ENCODE measurements at regions not wholly inside any gene's neighbourhood (a gene's known extent, or its start where the extent isn't known, plus 50 kb on each side); places are given as distances from the start of the nearest gene placed in this dataset.

DNA sequence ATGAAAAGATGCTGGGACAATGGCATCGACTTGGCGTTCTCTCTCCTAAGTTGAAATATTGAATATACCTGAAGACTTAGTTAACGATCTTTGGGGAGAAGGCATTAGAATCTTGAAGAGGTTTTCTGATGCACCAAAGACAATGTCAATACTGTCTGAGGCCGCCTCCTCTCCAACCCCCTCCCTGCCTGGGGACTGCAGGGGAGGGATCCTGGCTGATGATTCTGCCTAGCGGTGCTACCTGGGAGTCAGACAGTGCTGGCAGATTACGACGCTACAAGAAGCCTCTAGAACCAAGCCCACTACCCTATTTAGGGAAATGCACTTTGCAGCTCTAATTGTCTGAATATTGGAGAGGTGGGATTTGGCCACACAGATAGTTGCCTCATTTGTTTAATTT, 145.6 kb upstream of the HABP2 start:
- Histone ChIP-seq H3K4me1 (ENCODE audit: control insufficient read depth in 2 of 2, insufficient read depth in 1 of 2, low read depth in 1 of 2, low read length in 2 of 2) (peaks cover 0 to 5% of the 10 kb centered on the region in 2 donors), H2AFZ (ENCODE audit: low read length) (no peak overlapping the region), H3K27ac (replicated peaks; ENCODE audit: low read length) (no peak overlapping the region), H3K4me2 (ENCODE audit: insufficient read depth, low read length, poor library complexity, severe bottlenecking) (no peak overlapping the region), H4K91ac (ENCODE audit: low read depth, low read length, poor library complexity) (no peak overlapping the region), H3K4me3 (ENCODE audit: low read length in 2 of 2) (no peak overlapping the region), H3K4ac (ENCODE audit: low read length) (no peak overlapping the region), H3K18ac (ENCODE audit: low read length) (no peak overlapping the region), H3K27me3 (ENCODE audit: control insufficient read depth in 3 of 3, insufficient read depth in 3 of 3, low read depth in 1 of 3, low read length in 3 of 3) (peaks cover 0 to 55% (median 2%) of the 10 kb centered on the region in 3 experiments), H2BK15ac (ENCODE audit: low read length) (no peak overlapping the region), H2BK5ac (ENCODE audit: low read length) (no peak overlapping the region), H4K8ac (ENCODE audit: low read depth, low read length) (no peak overlapping the region), H3K9ac (ENCODE audit: low read depth, low read length, poor library complexity) (no peak overlapping the region), H2BK120ac (ENCODE audit: low read depth, low read length) (no peak overlapping the region), H3K9me3 (replicated peaks in 1 of 2; ENCODE audit: control insufficient read depth in 2 of 2, insufficient read depth in 1 of 2, low read depth in 1 of 2, low read length in 2 of 2) (no peaks in the 10 kb centered on the region), H3K79me1 (ENCODE audit: low read depth, low read length) (no peaks in the 10 kb centered on the region), H2AK5ac (ENCODE audit: low read depth, low read length) (no peak overlapping the region), H3K36me3 (replicated peaks in 1 of 2; ENCODE audit: control insufficient read depth in 2 of 2, insufficient read depth in 2 of 2, low read length in 2 of 2) (no peaks in the 10 kb centered on the region), H2BK12ac (ENCODE audit: low read length) (no peak overlapping the region), H3K23ac (ENCODE audit: low read depth, low read length, poor library complexity) (no peak overlapping the region), H3K14ac (ENCODE audit: low read length) (no peak overlapping the region)
- DNase-seq (ENCODE audit: low spot score) = no peak
- no CpG with 5 or more reads among the region's 7 CpGs for WGBS, 2 donors (ENCODE audit: extremely low coverage in 2 of 2, insufficient read length in 2 of 2, insufficient replicate concordance in 1 of 2)

DNA sequence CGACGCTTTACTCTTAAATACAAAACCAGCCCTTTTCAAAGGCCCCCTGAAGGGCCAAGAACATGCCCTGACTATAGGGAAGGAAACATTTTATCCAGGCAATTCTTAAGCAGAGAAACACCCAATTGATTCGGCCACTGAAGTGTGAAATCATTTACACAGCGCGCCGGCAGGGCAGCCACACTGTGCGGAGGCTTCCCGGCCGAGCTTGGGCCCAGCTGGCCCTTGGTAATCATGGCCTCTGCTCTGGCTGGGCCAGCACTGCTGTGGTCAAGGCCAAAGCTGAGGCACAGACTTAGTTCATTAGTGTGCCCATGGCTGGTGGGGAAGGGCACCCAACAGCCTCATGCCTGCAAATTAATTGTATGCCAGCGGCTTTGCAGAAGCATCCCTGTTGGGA, 143.7 kb upstream of the HABP2 start:
- DNase-seq (ENCODE audit: low spot score) = no peak
- H2AK5ac ChIP-seq (ENCODE audit: low read depth, low read length) = no peak overlapping the region

DNA sequence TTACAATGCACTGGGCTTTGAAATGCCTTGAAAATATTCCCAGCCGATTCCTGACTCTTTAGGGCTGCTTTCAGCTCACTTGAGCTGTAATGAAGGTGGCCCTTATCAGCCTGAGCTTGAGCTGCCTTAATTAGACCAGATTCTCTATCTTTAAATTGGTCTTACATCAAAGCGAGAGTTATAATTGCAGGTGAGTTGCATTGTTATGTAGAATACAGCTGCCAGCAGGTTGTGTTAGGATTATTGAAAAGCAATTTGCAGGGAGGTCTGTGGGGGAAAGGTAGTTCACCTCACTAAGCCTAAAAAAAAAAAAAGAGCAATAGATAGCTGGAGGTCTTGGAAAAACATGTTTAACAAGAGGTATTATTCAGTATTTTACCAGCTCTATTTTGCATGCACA, 142.2 kb upstream of the HABP2 start:
- no CpG with 5 or more reads among the region's 2 CpGs for WGBS, 2 donors (ENCODE audit: extremely low coverage in 2 of 2, insufficient read length in 2 of 2, insufficient replicate concordance in 1 of 2)
- H3K4me2 ChIP-seq (ENCODE audit: insufficient read depth, low read length, poor library complexity, severe bottlenecking) = no peak overlapping the region
- no peak overlapping the region for H3K4ac ChIP-seq (ENCODE audit: low read length)
- no peak overlapping the region for H2AFZ ChIP-seq (ENCODE audit: low read length)
- no peak overlapping the region for H3K9ac ChIP-seq (ENCODE audit: low read depth, low read length, poor library complexity)
- no peak overlapping the region for H3K23ac ChIP-seq (ENCODE audit: low read depth, low read length, poor library complexity)
- H4K91ac ChIP-seq (ENCODE audit: low read depth, low read length, poor library complexity) = no peak overlapping the region
- no peak overlapping the region for H4K8ac ChIP-seq (ENCODE audit: low read depth, low read length)
- no peak overlapping the region for H3K14ac ChIP-seq (ENCODE audit: low read length)
- no peaks in the 10 kb centered on the region for H3K79me1 ChIP-seq (ENCODE audit: low read depth, low read length)
- H2BK120ac ChIP-seq (ENCODE audit: low read depth, low read length) = no peak overlapping the region
- no peaks in the 10 kb centered on the region for H3K36me3 ChIP-seq (replicated peaks in 1 of 2; ENCODE audit: control insufficient read depth in 2 of 2, insufficient read depth in 2 of 2, low read length in 2 of 2)
- H3K4me3 ChIP-seq (ENCODE audit: low read length in 2 of 2) = no peak overlapping the region
- H3K27me3 ChIP-seq (ENCODE audit: control insufficient read depth in 3 of 3, insufficient read depth in 3 of 3, low read depth in 1 of 3, low read length in 3 of 3) = peaks cover 0 to 48% (median 2%) of the 10 kb centered on the region in 3 experiments
- no peak overlapping the region for H2BK15ac ChIP-seq (ENCODE audit: low read length)
- peaks cover 0 to 4% of the 10 kb centered on the region in 2 donors for H3K4me1 ChIP-seq (ENCODE audit: control insufficient read depth in 2 of 2, insufficient read depth in 1 of 2, low read depth in 1 of 2, low read length in 2 of 2)
- H2BK12ac ChIP-seq (ENCODE audit: low read length) = no peak overlapping the region
- no peak overlapping the region for H3K18ac ChIP-seq (ENCODE audit: low read length)
- H2AK5ac ChIP-seq (ENCODE audit: low read depth, low read length) = no peak overlapping the region
- H3K9me3 ChIP-seq (replicated peaks in 1 of 2; ENCODE audit: control insufficient read depth in 2 of 2, insufficient read depth in 1 of 2, low read depth in 1 of 2, low read length in 2 of 2) = no peaks in the 10 kb centered on the region
- H3K27ac ChIP-seq (replicated peaks; ENCODE audit: low read length) = no peak overlapping the region
- DNase-seq (ENCODE audit: low spot score) = no peak
- H2BK5ac ChIP-seq (ENCODE audit: low read length) = no peak overlapping the region

More for the DNA sequence above, 143.7 kb upstream of the HABP2 start:
- H4K8ac ChIP-seq (ENCODE audit: low read depth, low read length) = no peak overlapping the region
- H4K91ac ChIP-seq (ENCODE audit: low read depth, low read length, poor library complexity) = no peak overlapping the region
- WGBS, 2 donors (ENCODE audit: extremely low coverage in 2 of 2, insufficient read length in 2 of 2, insufficient replicate concordance in 1 of 2) = no CpG with 5 or more reads among the region's 10 CpGs
- H3K4ac ChIP-seq (ENCODE audit: low read length) = no peak overlapping the region
- H3K36me3 ChIP-seq (replicated peaks in 1 of 2; ENCODE audit: control insufficient read depth in 2 of 2, insufficient read depth in 2 of 2, low read length in 2 of 2) = no peaks in the 10 kb centered on the region
- no peak overlapping the region for H2BK5ac ChIP-seq (ENCODE audit: low read length)
- H3K4me3 ChIP-seq (ENCODE audit: low read length in 2 of 2) = no peak overlapping the region
- peaks cover 0 to 4% of the 10 kb centered on the region in 2 donors for H3K4me1 ChIP-seq (ENCODE audit: control insufficient read depth in 2 of 2, insufficient read depth in 1 of 2, low read depth in 1 of 2, low read length in 2 of 2)
- peaks cover 0 to 49% (median 2%) of the 10 kb centered on the region in 3 experiments for H3K27me3 ChIP-seq (ENCODE audit: control insufficient read depth in 3 of 3, insufficient read depth in 3 of 3, low read depth in 1 of 3, low read length in 3 of 3)
- H3K14ac ChIP-seq (ENCODE audit: low read length) = no peak overlapping the region
- peak overlapping the region; percentile 50 for H2AFZ ChIP-seq (ENCODE audit: low read length)
- no peak overlapping the region for H3K18ac ChIP-seq (ENCODE audit: low read length)
- no peak overlapping the region for H3K23ac ChIP-seq (ENCODE audit: low read depth, low read length, poor library complexity)
- no peak overlapping the region for H3K9ac ChIP-seq (ENCODE audit: low read depth, low read length, poor library complexity)
- no peak overlapping the region for H3K4me2 ChIP-seq (ENCODE audit: insufficient read depth, low read length, poor library complexity, severe bottlenecking)
- H2BK120ac ChIP-seq (ENCODE audit: low read depth, low read length) = no peak overlapping the region
- H3K27ac ChIP-seq (replicated peaks; ENCODE audit: low read length) = no peak overlapping the region
- no peak overlapping the region for H2BK15ac ChIP-seq (ENCODE audit: low read length)
- H2BK12ac ChIP-seq (ENCODE audit: low read length) = no peak overlapping the region
- no peaks in the 10 kb centered on the region for H3K9me3 ChIP-seq (replicated peaks in 1 of 2; ENCODE audit: control insufficient read depth in 2 of 2, insufficient read depth in 1 of 2, low read depth in 1 of 2, low read length in 2 of 2)
- no peaks in the 10 kb centered on the region for H3K79me1 ChIP-seq (ENCODE audit: low read depth, low read length)

DNA sequence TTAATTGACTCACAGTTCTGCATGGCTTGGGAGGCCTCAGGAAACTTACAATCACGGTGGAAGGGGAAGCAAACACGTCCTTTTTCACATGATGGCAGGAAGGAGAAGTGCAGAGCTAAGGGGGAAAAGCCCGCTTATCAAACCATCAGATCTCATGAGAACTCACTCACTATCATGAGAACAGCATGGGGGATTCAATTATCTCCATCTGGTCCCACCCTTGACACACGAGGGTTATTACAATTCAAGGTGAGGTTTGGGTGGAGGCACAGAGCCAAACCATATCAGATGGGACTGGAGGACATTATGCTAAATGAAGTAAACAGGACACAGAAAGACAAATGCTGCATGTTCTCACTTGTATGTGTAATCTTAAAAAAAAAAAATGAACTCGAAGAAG, 141.4 kb upstream of the HABP2 start:
- Histone ChIP-seq H3K9me3 (replicated peaks in 1 of 2; ENCODE audit: control insufficient read depth in 2 of 2, insufficient read depth in 1 of 2, low read depth in 1 of 2, low read length in 2 of 2) (no peaks in the 10 kb centered on the region), H2AFZ (ENCODE audit: low read length) (no peak overlapping the region), H4K8ac (ENCODE audit: low read depth, low read length) (no peak overlapping the region), H2BK120ac (ENCODE audit: low read depth, low read length) (no peak overlapping the region), H2BK5ac (ENCODE audit: low read length) (no peak overlapping the region), H3K9ac (ENCODE audit: low read depth, low read length, poor library complexity) (no peak overlapping the region), H3K36me3 (replicated peaks in 1 of 2; ENCODE audit: control insufficient read depth in 2 of 2, insufficient read depth in 2 of 2, low read length in 2 of 2) (no peaks in the 10 kb centered on the region), H3K4ac (ENCODE audit: low read length) (no peak overlapping the region), H2BK12ac (ENCODE audit: low read length) (no peak overlapping the region), H2BK15ac (ENCODE audit: low read length) (no peak overlapping the region), H3K79me1 (ENCODE audit: low read depth, low read length) (no peaks in the 10 kb centered on the region), H3K27ac (replicated peaks; ENCODE audit: low read length) (no peak overlapping the region), H2AK5ac (ENCODE audit: low read depth, low read length) (no peak overlapping the region), H3K4me2 (ENCODE audit: insufficient read depth, low read length, poor library complexity, severe bottlenecking) (no peak overlapping the region), H3K4me3 (ENCODE audit: low read length in 2 of 2) (no peak overlapping the region), H3K27me3 (ENCODE audit: control insufficient read depth in 3 of 3, insufficient read depth in 3 of 3, low read depth in 1 of 3, low read length in 3 of 3) (peaks cover 0 to 40% (median 2%) of the 10 kb centered on the region in 3 experiments), H3K18ac (ENCODE audit: low read length) (no peak overlapping the region), H3K14ac (ENCODE audit: low read length) (no peak overlapping the region), H4K91ac (ENCODE audit: low read depth, low read length, poor library complexity) (no peak overlapping the region), H3K4me1 (ENCODE audit: control insufficient read depth in 2 of 2, insufficient read depth in 1 of 2, low read depth in 1 of 2, low read length in 2 of 2) (peaks cover 0 to 4% of the 10 kb centered on the region in 2 donors), H3K23ac (ENCODE audit: low read depth, low read length, poor library complexity) (no peak overlapping the region)
- WGBS, 2 donors (ENCODE audit: extremely low coverage in 2 of 2, insufficient read length in 2 of 2, insufficient replicate concordance in 1 of 2) = no CpG with 5 or more reads among the region's 5 CpGs
- no peak for DNase-seq (ENCODE audit: low spot score)

Data from neuronal stem cell (in vitro differentiated cells).